Cardiac muscle cell (in vitro differentiated cells and primary cell): ENCODE measurements at regions not wholly inside any gene's neighbourhood (a gene's known extent, or its start where the extent isn't known, plus 50 kb on each side); places are given as distances from the start of the nearest gene placed in this dataset.

Experiments used
- DNase-seq, 2 donors: peaks; one replicate each; pipeline versions ENCODE4 v3.0.0 to v3.0.0-alpha.2; 2010 to 2017; ENCODE audit warnings: low read depth in 1 of 2, low spot score in 1 of 2
- H3K27ac ChIP-seq: fragments of 200-600 bp; sonication (generic); 2 replicates; pipeline ENCODE4 v1.5.1; 2016
- H3K27me3 ChIP-seq: fragments of 200-600 bp; sonication (generic); 2 replicates; pipeline ENCODE4 v1.6.0; 2016; ENCODE audit warnings: control low read depth
- H3K36me3 ChIP-seq: fragments of 200-600 bp; sonication (generic); 2 replicates; pipeline ENCODE4 v1.5.1; 2016; ENCODE audit warnings: control low read depth
- H3K4me1 ChIP-seq: fragments of 200-600 bp; sonication (generic); 2 replicates; pipeline ENCODE4 v1.8.1; 2017; ENCODE audit warnings: low read depth, mild to moderate bottlenecking, mixed run types
- H3K4me3 ChIP-seq: fragments of 200-600 bp; sonication (generic); 2 replicates; pipeline ENCODE4 v1.5.1; 2016; ENCODE audit warnings: mild to moderate bottlenecking
- H3K9me3 ChIP-seq: fragments of 200-600 bp; sonication (generic); 2 replicates; pipeline ENCODE4 v1.5.1; 2017; ENCODE audit warnings: low read depth, mild to moderate bottlenecking, control low read depth
- CTCF ChIP-seq: IDR thresholded peaks from 2 replicates; pipeline ENCODE4 v1.5.1; 2012; ENCODE audit warnings: low read depth, mild to moderate bottlenecking, low read length

DNA sequence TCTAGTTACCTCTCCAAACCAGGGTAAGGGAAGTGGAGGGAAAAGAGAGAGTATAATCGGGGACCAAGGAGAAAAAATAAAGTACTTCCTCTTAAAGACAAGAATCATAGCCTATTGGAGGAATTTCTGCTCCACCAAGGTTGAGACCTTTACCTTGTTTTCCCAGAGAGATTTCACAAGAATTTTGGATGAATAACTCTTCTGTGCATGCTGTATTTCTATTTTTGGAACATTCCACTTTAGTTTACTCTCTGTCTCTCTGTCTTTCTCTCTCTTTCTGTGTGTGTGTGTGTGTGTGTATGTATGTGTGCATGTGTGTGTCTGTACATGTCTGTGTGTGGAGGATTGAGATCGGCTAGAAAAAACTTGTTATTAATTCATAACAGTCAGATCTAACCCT, 318.4 kb upstream of the RGS18 start:
- TF ChIP-seq CTCF = no peak
- no peaks in the 10 kb centered on the region for H3K27me3 ChIP-seq
- no peaks in the 10 kb centered on the region for H3K36me3 ChIP-seq
- H3K9me3 ChIP-seq = no peaks in the 10 kb centered on the region
- no peaks in the 10 kb centered on the region for H3K4me1 ChIP-seq
- H3K4me3 ChIP-seq = no peak overlapping the region
- DNase-seq = no peak
- H3K27ac ChIP-seq = no peak overlapping the region

DNA sequence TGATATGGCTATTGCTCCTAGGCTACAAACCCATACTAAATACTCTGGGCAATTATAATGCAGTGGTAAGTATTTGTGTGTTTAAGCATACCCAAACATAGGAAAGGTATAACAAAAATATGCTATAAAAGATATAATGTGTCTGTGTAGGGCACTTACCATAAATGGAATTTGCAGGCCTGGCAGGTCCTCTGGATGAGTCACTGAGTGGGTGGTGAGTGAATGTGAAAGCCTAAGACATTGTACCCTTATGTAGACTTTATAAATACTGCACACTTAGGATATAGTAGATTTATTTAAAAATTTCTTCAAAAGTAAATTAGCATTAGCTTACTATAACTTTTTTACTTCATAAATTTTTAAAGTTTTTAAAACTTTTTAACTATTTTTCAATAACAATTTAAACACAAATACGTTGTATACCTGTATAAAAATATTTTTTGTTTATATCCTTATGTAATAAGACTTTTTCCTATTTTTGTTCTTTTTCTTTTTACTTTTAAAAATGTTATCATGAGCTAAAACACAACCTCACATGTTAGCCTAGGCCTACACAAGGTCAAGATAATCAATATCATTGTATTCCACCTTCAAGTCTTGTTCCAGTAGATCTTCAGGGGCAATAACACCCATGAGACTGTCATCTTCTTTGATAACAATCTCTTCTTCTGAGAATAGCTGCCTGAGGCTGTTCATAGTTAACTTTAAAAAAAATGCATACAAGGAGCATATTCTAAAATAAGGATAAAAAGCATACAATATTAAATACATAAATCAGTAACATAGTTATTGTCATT, 306.3 kb upstream of the RGS18 start:
- Histone ChIP-seq H3K27ac (no peak overlapping the region), H3K36me3 (no peaks in the 10 kb centered on the region), H3K4me1 (peaks cover 8% of the 10 kb centered on the region), H3K9me3 (no peaks in the 10 kb centered on the region), H3K4me3 (no peak overlapping the region), H3K27me3 (no peaks in the 10 kb centered on the region)
- TF ChIP-seq CTCF = no peak
- DNase-seq = peak; percentile 13 to 22

DNA sequence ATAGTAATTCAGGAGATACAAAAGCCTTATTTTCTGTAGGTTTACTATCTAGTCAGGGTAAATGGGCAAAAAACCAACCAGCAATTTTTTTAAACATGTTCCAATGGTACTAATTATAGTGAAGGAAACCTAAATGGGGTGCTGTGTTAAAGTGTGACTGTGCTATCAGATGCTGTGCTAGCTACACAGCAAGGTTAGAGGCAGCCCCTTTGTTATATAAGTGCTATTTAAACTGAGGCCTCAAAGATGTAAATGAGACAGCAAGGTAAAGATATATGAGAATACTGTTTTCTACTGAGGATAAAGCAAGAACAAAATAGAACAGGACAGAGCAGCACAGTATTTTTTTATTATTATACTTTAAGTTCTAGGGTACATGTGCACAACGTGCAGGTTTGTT, 305.4 kb upstream of the RGS18 start:
- Histone ChIP-seq H3K36me3 (no peaks in the 10 kb centered on the region), H3K4me3 (no peak overlapping the region), H3K27me3 (no peaks in the 10 kb centered on the region), H3K9me3 (no peaks in the 10 kb centered on the region), H3K27ac (no peak overlapping the region), H3K4me1 (peaks cover 13% of the 10 kb centered on the region)
- no peak for TF ChIP-seq CTCF
- DNase-seq = no peak

DNA sequence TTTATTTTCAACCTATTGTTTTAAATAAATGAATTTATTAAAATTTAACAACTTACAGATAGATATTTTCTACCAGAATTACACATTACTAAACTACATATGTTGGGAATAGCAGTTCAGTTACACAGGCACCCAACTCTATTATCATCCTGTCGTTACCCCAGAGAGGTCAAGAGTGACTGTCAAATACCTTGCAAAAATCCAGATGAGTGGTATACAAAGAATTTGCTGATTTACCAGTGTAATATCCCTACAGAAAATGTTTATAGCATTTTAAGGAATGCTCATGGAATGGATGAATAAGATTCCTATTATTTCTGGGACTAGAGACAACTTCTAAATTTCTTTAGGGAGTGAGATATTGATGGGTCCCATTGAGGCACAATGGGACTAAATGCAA, 300.7 kb upstream of the RGS18 start:
- H3K4me3 ChIP-seq = no peak overlapping the region
- no peak for DNase-seq
- H3K27ac ChIP-seq = no peak overlapping the region
- no peaks in the 10 kb centered on the region for H3K36me3 ChIP-seq
- TF ChIP-seq CTCF = no peak
- no peaks in the 10 kb centered on the region for H3K27me3 ChIP-seq
- H3K9me3 ChIP-seq = no peaks in the 10 kb centered on the region
- peaks cover 5% of the 10 kb centered on the region for H3K4me1 ChIP-seq

DNA sequence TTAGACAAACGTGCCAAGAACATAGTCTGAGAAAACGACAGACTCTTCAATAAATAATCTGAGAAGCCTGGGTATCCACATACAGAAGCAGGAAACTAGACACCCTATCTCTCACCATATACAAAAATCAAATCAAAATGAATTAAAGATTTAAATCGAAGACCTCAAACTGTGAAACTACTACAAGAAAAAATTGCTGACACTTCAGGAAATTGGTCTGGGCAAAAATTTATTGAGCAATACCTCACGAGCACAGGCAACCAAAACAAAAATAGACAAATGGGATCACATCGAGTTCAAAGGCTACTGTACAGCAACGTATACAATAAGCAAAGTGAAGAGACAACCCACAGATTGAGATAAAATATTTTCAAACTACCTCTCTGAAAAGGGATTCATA, 292.8 kb upstream of the RGS18 start:
- H3K4me1 ChIP-seq = no peaks in the 10 kb centered on the region
- H3K27ac ChIP-seq = no peak overlapping the region
- H3K27me3 ChIP-seq = no peaks in the 10 kb centered on the region
- no peak for TF ChIP-seq CTCF
- DNase-seq = no peak
- H3K36me3 ChIP-seq = no peaks in the 10 kb centered on the region
- no peak overlapping the region for H3K4me3 ChIP-seq
- H3K9me3 ChIP-seq = no peaks in the 10 kb centered on the region

- no peaks in the 10 kb centered on the region for H3K27me3 ChIP-seq
- no peak for TF ChIP-seq CTCF
- H3K36me3 ChIP-seq = no peaks in the 10 kb centered on the region
- H3K4me1 ChIP-seq = no peaks in the 10 kb centered on the region
- DNase-seq = no peak
- H3K4me3 ChIP-seq = no peak overlapping the region
- no peak overlapping the region for H3K27ac ChIP-seq
- no peaks in the 10 kb centered on the region for H3K9me3 ChIP-seq
Observed at GRCh38 chr1:191866155-191866554, 292.1 kb upstream of the RGS18 start.
